Ishikawa (cell line): ENCODE measurements at regions not wholly inside any gene's neighbourhood (a gene's known extent, or its start where the extent isn't known, plus 50 kb on each side); places are given as distances from the start of the nearest gene placed in this dataset.
A peak's percentile ranks its signal among the peaks of the same experiment; 100 is the strongest.

Source experiments
- CEBPB ChIP-seq: IDR thresholded peaks from 2 replicates; pipeline ENCODE4 v1.6.1; 2012
- CREB1 ChIP-seq: IDR thresholded peaks from 2 replicates; pipeline ENCODE4 v1.6.1; 2012; ENCODE audit warnings: low read depth
- EGR1 ChIP-seq: IDR thresholded peaks from 2 replicates; pipeline ENCODE4 v1.6.1; 2012
- EP300 ChIP-seq: IDR thresholded peaks from 2 replicates; pipeline ENCODE4 v1.6.1; 2012; ENCODE audit warnings: borderline replicate concordance
- FOXM1 ChIP-seq: IDR thresholded peaks from 2 replicates; pipeline ENCODE4 v1.6.1; 2012; ENCODE audit warnings: low read depth, borderline replicate concordance
- NFIC ChIP-seq: IDR thresholded peaks from 2 replicates; pipeline ENCODE4 v1.6.1; 2012
- RAD21 ChIP-seq: IDR thresholded peaks from 2 replicates; pipeline ENCODE4 v1.6.1; 2012; ENCODE audit warnings: low read depth
- TAF1 ChIP-seq: IDR thresholded peaks from 2 replicates; pipeline ENCODE4 v1.6.1; 2012; ENCODE audit warnings: low read depth, mild to moderate bottlenecking
- TCF12 ChIP-seq: IDR thresholded peaks from 2 replicates; pipeline ENCODE4 v1.6.1; 2012; ENCODE audit warnings: low read depth
- TEAD4 ChIP-seq: IDR thresholded peaks from 2 replicates; pipeline ENCODE4 v1.6.1; 2012
- YY1 ChIP-seq: IDR thresholded peaks from 2 replicates; pipeline ENCODE4 v1.6.1; 2012; ENCODE audit warnings: low read depth
- ZBTB7A ChIP-seq: IDR thresholded peaks from 2 replicates; pipeline ENCODE4 v1.6.1; 2012; ENCODE audit warnings: low read depth
- TF ChIP-seq, protein P1 (sequence below): IDR thresholded peaks from 2 replicates; pipeline ENCODE4 v1.6.1; 2012
- TF ChIP-seq, protein P2 (sequence below): IDR thresholded peaks from 2 replicates; pipeline ENCODE4 v1.6.1; 2012; ENCODE audit warnings: low read depth, mild to moderate bottlenecking
- TF ChIP-seq, protein P3 (sequence below): IDR thresholded peaks from 2 replicates; pipeline ENCODE4 v1.6.1; 2012

DNA sequence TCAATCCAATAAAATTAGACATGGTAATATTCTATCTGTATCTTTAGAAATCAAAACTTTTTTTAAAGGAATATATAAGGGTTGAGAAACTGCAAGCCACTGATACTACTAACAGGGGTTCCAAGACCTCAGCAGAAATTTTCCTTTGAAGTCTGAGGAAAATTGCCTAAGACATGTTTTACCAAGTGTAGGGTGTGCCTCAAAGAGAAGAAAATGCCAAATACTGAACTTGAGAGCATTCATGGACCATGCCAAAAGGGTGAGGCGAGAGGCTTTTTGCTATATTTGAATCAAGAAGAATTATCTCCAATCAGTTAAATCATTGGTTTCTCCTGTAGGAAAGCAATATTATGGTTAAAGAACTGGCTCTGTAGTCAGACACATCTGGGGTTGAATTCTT lies 207.9 kb upstream of the B3GALT2 start:
- TF ChIP-seq CEBPB (no peak), TCF12 (no peak)
- TF ChIP-seq, protein P1, sequence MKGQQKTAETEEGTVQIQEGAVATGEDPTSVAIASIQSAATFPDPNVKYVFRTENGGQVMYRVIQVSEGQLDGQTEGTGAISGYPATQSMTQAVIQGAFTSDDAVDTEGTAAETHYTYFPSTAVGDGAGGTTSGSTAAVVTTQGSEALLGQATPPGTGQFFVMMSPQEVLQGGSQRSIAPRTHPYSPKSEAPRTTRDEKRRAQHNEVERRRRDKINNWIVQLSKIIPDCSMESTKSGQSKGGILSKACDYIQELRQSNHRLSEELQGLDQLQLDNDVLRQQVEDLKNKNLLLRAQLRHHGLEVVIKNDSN = no peak

DNA sequence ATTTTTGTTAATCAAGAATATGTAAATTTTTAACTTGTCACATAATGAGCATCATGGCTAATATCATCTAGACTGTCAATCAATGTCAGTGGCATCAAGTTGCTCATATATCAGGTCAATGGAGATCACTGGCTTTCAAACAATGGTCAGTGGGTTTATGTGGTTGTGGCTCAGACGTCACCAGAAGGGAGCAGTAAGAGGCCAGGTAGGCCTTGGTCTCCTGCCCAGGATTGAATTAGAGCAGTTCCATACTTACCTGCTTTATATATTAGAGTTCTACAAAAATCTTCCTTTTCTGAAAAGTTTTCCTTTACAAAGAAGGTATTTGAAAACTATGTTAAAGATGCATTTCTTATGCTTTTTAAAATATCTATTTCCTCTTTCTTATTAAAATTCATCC lies 206.3 kb upstream of the B3GALT2 start:
- TF ChIP-seq EP300 (no peak), RAD21 (peak; percentile 31)

DNA sequence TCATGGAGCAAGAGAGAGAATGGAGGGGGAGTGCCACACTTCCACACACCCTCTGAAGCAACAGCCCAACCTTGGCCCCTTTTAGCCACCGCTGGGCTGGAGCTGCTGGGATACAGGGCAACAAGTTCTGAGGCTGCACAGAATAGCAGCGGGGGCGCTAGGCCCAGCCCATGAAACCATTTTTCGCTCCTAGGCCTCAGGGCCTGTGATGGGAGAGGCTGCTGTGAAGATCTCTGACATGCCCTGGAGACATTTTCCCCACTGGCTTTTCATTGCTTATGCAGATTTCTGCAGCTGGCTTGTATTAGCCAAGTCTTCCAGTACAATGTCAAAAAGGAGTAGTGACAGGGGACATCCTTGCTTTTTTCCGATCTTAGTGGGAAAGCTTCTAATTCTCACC lies 202.3 kb upstream of the B3GALT2 start:
- no peak for TF ChIP-seq YY1
- no peak for TF ChIP-seq EGR1
- no peak for TF ChIP-seq CEBPB
- TF ChIP-seq TAF1 = no peak
- TF ChIP-seq EP300 = no peak
- TF ChIP-seq TEAD4 = no peak
- no peak for TF ChIP-seq CREB1
- no peak for TF ChIP-seq ZBTB7A
- TF ChIP-seq RAD21 = no peak
- TF ChIP-seq, protein P2, sequence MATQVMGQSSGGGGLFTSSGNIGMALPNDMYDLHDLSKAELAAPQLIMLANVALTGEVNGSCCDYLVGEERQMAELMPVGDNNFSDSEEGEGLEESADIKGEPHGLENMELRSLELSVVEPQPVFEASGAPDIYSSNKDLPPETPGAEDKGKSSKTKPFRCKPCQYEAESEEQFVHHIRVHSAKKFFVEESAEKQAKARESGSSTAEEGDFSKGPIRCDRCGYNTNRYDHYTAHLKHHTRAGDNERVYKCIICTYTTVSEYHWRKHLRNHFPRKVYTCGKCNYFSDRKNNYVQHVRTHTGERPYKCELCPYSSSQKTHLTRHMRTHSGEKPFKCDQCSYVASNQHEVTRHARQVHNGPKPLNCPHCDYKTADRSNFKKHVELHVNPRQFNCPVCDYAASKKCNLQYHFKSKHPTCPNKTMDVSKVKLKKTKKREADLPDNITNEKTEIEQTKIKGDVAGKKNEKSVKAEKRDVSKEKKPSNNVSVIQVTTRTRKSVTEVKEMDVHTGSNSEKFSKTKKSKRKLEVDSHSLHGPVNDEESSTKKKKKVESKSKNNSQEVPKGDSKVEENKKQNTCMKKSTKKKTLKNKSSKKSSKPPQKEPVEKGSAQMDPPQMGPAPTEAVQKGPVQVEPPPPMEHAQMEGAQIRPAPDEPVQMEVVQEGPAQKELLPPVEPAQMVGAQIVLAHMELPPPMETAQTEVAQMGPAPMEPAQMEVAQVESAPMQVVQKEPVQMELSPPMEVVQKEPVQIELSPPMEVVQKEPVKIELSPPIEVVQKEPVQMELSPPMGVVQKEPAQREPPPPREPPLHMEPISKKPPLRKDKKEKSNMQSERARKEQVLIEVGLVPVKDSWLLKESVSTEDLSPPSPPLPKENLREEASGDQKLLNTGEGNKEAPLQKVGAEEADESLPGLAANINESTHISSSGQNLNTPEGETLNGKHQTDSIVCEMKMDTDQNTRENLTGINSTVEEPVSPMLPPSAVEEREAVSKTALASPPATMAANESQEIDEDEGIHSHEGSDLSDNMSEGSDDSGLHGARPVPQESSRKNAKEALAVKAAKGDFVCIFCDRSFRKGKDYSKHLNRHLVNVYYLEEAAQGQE = no peak
- TF ChIP-seq, protein P3, sequence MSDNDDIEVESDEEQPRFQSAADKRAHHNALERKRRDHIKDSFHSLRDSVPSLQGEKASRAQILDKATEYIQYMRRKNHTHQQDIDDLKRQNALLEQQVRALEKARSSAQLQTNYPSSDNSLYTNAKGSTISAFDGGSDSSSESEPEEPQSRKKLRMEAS = no peak
- no peak for TF ChIP-seq TCF12
- TF ChIP-seq, protein P1 = no peak
- TF ChIP-seq FOXM1 = no peak
- TF ChIP-seq NFIC = no peak

DNA sequence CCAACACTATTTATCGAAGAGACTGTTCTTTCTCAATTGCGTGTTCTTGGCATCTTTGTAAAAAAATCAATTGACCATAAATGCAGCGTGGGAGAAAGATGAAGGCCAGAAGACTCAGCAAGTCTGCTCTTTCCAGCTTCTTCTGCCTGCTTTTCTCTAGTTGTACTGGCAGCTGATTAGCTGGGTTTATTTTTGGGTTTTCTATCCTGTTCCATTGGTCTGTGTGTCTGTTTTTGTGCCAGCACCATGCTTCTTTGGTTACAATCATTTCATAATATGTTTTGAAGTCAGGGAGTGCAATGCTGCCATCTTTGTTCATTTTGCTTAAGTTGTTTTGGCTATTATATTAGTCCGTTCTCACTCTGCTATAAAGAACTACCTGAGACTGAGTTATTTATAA lies 201.8 kb upstream of the B3GALT2 start:
- TF ChIP-seq FOXM1 = no peak
- TF ChIP-seq, protein P1 = no peak
- TF ChIP-seq TEAD4 = no peak

DNA sequence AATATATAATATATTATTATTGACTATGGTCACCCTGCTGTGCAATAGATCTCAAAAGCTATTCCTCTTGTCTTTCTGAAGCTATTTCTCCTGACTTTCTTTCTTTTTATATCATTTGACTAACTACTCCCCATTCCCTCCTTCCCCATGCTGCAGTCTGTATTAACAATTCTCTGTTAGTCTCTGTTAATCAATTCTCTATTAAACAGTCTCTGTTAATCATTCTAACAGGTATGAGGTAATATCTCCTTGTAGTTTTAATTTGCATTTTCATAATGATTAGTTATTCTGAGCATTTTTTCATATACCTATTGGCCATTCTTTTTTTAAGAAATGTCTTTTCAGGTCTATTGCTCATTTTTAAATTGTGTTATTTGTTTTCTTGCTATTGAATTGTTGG lies 201.0 kb upstream of the B3GALT2 start:
- TF ChIP-seq RAD21 (no peak), TAF1 (no peak), FOXM1 (no peak), TEAD4 (no peak), EGR1 (no peak)

DNA sequence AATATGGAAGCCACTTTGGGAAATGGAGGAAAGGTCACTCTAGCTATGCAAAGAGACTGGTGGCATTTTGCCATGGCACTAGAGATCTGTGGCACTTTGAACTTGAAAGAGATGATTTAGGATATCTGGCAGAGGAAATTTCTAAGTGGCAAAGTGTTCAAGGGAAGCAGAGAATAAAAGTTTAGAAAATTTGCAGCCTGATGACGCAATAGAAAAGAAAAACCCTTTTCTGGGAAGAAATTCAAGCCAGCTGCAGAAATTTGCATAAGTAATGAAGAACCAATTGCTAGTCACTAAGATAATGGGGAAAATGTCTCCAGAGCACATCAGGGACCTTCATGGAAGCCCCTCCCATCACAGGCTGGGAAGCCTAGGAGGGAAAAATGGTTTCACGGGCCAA lies 191.1 kb upstream of the B3GALT2 start:
- TF ChIP-seq CEBPB (0 out of 2 replicates have a peak, but pooled peaks have one; percentile 49), CREB1 (no peak)

DNA sequence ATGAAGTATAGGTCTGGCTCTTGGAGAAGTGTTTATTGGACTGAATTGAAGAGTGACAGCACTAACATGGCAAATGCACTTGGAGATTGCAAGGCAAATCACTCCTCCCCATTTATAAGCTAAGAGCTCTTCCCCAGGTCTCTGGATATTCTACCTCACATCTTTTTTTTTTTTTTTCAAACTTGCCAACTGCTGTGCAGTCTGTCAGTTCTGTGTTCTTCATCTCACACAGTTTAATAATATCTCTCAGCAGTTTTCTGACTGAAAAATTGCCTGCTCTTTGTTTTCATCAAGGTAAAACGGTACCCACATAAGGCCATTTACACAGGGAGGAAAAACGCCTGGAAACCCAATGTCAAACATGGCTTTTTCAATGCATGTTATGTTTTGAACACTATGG lies 186.1 kb upstream of the B3GALT2 start:
- TF ChIP-seq CREB1 (no peak), ZBTB7A (no peak), TAF1 (no peak), NFIC (no peak), EP300 (no peak), TCF12 (no peak), CEBPB (no peak), TEAD4 (no peak)
- TF ChIP-seq, protein P2 = no peak
- TF ChIP-seq, protein P3 = no peak

DNA sequence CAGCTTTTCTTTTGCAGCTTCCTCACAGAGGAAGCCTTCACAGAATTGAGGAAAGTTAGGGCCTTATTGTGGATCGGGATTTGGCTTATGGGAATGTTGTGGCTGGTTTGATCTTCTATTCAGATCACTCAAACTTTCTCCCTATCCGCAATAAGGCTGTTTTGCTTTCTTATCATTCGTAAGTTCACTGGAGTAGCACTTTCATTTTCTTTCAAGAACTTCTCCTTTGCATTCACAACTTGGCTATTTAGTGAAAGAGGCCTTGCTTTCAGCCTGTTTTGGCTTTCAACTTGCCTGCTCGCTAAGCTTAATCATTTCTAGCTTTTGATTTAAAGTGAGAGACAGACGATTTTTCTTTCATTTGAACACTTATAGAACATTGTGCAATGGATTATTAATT lies 181.9 kb upstream of the B3GALT2 start:
- TF ChIP-seq YY1 = no peak
- no peak for TF ChIP-seq RAD21
- TF ChIP-seq EP300 = no peak
- no peak for TF ChIP-seq ZBTB7A
- TF ChIP-seq, protein P3 = no peak
- no peak for TF ChIP-seq NFIC
